NCI-H146 treated with DMSO at 0.1 percent for 48 hours (cell line): ENCODE measurements at regions not wholly inside any gene's neighbourhood (a gene's known extent, or its start where the extent isn't known, plus 50 kb on each side); places are given as distances from the start of the nearest gene placed in this dataset.
"Not testable (repeated sequence)": the region's sequence is repeated elsewhere in the genome, so short reads cannot be mapped to it uniquely, and the experiment has no call there.

ENCODE experiments used
- DNase-seq: peaks from one replicate; lab custom pipeline; 2025; ENCODE audit not compliant: unreplicated experiment; lab: John Stamatoyannopoulos, UW

DNA sequence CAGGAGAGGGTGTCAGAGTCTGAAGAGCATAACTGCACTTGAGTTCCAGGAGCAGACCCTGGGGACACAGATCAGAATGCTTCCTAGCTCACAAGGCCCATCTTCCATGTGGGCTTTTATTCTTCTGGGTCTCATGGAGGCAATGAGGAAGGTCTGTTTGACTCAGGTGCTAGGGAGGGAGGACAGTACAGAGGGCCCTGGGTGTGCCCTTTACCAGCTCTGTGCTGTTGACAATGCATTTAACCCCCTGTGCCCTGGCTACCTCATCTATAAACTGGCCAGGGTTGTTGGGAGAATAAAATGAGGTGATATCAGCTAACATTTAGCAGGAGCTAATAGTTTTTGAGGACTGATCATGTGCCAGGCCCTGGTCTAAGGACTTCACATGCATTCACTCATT, 318.0 kb downstream of the DMAC1 start:
- DNase-seq = no peak

DNA sequence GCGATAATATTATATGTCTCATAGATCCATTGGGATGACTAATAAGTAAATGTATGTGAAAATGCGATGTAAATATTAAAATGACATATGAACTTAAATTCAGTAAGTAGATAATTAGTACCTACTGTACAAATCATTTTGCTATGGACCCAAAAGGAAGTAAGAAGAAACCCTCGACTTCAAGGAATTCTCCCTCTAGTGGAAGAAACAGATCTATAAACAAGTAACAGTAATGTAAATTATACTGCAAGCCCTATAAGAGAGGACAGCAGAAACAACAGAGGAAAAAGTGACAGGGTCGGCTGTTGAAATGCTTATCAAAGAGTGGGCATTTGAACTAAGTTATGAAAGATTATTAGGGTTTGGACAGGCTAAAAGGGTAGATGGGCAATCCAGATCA, 320.3 kb downstream of the DMAC1 start:
- DNase-seq = no peak

DNA sequence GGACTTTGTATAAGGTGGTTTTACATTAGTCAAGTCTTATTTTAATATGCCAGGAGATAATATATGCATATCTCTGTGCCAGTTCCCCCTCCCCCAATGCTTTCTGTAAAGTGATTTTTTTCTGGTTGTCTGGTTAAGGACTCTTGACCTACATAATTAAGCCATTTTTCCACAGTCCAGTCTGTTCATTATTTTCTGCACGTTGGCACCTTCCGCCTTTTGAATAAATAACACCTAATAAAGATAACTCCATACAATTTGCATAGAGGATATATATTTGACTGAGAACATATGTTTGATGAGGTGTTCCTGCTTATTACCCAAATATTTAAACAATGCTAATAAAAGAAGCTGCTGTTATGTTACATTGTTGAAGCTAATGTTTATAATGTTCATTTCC, 320.9 kb downstream of the DMAC1 start:
- no peak for DNase-seq

DNA sequence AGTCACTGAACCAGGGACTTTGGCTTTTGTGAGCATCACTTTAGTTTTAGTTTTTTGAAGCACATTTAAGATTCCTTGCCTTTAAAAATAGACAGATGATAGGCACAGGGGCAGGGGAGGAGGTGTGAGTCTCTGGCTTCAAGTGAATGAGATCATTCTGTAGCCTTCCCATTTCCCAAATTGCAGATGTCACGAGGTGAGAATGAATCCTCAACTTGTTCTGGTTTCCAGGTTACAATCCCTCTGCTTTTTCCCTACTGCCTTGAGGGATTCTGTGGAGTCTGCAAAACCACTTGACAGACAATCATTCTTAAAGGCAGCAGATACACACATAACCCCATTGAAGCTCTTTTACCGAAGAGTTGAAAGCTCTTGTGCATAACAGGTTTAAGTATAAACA, 332.4 kb downstream of the DMAC1 start:
- DNase-seq = no peak

DNA sequence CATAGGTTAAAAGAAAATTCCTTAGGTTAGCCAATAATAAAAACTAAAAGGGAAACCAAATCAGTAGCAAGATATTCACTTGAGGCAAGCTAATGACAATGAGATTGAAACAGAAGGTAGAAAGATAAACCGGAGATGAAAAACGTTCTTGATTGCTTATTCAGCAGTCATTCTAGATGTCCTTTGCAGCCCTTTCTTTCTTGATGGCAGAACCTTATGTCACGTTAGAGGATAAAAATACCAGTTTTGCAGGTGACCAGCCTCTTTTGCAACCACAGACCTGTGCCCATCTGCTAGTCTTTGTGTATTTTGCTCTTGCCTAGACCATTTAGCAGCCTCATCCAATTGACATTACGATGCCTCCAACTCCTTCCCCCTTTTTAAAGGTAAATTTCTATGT, 337.8 kb downstream of the DMAC1 start:
- no peak for DNase-seq

DNA sequence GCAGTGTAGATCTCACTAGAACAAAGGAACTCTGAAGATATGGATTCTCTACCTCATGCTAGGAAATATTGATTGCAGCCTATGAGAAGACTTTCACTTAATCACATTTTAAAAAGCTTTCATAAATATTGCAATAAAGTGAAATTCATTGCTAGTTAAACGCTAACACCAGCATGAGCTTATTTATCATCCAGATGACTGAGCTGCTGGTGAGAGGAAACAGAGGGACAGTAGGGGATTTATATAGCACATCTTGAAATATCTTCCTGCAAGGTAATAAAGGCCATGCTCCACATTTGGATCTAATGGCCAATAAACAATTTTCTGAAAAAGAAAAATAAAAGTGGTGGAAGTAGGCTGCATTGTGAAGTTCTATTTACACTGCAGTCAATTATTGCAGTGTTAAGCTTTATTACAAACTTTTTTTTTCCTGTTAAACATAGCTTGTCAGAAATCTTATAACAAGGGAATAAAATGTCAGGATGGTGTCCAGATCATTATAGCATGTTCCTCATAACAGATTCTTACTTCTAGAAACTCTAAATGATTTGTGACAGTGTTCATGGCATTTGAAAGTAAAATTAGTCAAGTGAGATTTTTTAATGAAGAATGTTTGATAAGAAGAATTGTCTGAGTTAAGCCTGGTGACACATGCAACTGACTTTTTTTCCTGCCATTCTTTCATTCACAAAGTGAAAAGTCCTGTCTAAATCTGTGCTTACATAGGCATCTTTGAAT, 342.6 kb downstream of the DMAC1 start:
- DNase-seq = no peak

DNA sequence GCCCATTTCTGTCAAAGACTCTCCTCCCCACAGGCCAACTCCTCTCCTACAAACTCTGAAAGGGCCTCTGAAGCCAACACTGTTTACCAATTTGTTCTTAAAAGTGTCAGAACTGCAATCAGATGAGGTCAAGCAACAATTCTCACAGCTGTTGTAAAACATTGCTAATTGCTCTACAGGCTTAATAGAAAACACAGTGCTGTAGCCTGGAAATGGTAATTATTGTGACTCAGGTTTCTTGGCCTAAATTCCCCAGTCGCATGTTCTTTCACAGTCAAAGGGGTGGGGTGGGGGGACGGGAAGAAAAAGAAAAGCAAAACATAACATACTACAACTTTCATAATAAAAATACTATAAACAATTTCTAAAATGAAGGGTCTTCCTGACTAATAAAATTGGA, 343.2 kb downstream of the DMAC1 start:
- DNase-seq = no peak

DNA sequence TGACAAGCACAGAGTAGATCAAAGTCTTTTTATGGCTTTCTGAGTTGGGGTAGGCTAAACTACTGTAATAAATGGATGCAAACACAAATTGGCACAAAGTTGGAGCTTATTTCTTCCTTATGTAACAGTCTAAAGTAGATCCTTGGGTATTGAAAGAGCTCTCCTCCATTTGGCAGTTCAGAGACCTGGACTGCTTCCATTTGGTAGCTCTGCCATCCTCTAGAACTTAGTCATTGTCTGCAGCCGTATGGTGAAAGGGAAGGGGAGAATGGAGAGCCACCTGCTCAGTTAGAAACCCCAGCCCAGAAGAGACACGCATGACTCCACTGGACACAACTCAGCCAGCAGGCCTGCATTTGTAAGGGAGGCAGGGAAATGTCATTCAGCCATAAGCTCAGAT, 345.0 kb downstream of the DMAC1 start:
- DNase-seq = no peak

DNA sequence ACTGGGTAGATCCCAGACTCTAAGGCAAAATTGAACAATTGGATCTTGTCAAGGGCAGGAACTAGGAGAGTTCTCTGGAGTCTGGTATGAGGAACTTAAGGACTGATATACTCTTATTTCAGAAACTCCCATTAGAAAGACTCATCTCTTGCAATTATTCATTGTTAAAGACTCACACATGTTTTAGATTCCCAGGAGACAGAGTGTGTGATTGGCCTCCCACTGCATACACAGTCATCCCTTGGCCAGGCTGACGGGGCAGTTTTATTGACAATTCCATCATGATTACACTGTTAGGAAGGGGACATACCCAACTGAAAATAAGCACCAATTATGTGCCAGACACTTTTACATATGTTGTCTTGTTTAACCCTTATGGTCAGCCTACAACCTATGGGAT, 347.2 kb downstream of the DMAC1 start:
- DNase-seq = no peak

DNA sequence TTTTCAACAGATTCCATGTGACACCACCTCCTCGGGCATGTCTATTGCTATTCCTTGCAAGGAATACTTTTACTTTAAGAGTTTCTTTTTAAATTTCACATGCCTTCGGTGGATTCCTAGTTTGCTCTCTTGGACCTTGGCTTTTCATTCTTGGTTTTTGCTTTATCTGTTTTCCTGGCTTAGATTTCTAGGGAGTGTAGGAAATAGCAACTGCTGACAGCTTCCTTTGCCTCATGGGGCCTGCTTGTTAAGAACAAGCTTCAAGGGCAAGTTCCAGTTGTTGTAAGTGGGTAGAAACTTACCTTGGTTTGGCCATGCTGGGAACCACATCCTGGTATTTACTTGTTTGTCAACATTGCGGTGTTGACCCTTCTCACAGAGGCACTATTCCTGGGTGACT, 348.5 kb downstream of the DMAC1 start:
- DNase-seq = no peak

DNA sequence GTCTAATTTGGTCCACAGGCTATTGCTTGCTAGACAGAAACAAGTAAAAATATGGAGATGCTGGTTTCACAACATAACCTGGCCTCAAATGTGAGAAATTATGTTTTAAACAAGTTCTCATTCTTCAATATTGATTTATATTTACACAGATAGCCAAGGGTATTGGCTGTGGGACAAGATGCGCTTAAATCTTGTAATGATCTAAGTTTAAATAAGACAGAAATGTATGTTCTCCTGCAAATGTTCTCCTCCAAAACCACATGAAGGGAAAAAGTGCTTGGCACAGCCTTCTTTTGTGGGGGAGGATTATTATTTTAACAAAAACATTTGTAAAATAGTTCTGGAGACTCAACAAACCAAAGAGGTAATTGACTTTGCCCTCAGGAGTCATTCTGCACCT, 356.0 kb downstream of the DMAC1 start:
- DNase-seq = no peak

DNA sequence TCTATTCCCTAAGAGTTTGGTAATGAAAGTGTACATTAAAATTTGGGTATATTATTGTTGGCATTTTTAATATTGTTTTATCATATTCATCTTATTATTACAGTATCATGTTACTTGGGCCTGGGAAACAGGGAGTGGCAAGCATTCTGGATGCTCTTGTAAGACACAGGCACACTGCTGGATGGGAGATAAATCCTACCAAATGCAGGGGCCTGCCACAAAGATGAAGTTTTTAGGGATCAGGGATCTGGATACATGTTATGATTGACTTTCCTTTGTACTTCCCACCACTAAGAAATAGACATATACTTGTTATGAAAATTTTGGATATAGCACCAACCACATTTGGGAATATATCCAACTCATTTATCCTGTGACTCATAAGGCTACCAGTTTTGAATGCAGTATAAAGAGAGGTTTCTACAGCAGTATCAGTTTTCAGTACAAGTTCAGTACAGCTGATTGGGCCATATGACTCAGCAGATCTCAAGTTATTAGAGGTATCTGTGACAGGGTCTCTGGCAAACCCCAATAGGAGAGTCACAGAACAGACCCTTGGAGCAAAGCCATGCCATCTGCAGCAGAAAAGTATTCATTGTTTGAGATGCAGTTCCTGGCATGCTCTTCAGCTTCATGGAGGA, 360.1 kb downstream of the DMAC1 start:
- no peak for DNase-seq

DNA sequence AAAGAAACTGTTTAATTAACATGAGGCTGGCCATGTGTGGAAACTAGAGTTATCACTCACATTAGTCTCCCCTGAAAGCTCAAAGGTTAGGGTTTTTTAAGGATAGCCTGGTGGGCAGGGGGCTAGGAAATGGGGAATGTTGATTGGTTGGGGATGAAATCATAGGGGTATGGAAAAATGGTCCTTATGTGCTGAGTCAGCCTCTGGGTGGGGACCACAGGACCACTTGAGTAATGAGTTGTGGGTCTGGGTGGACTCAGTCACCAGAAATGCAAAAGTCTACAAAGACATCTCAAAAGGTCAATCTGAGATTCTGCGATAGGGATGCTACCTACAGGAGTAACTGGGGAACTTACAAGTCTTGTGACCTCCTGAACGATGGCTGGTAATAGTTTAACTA, 362.8 kb downstream of the DMAC1 start:
- DNase-seq = no peak

DNA sequence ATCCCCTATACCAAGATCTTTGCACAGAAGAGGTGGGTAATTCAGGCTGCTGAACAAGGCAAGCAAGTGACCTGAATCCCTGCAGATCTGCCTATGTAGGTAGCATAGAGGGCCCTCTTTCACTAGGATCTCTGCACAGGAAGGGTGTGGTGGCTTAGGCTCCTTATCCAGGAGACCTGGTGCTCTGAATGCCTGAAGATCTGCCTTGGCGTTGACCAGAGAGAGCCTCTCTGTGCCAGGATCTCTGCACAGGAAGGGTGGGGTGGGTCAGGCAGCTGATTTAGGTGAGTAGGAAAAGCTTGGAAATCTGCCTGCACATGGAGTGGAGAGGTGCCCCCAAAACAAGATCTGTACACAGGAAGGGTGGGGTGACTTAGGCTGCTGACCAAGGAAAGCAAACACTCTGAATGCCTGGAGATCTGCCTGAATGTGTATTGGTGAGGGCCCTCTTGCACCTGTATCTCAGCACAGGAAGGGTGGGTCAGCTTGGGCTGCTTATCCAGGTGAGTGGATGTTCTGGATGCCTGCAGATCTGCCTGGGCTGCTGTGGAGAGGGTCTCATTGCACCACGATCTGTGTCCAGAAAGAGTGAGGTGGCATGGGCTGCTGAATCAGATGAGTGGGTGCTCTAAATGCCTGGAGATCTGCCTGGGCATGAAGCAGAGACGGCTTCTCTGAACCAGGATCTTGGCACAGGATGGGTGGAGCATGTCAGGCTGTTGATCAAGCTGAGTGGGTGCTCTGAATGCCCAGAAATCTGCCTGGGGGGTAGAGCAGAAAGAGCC, 365.9 kb downstream of the DMAC1 start:
- DNase-seq = no peak

DNA sequence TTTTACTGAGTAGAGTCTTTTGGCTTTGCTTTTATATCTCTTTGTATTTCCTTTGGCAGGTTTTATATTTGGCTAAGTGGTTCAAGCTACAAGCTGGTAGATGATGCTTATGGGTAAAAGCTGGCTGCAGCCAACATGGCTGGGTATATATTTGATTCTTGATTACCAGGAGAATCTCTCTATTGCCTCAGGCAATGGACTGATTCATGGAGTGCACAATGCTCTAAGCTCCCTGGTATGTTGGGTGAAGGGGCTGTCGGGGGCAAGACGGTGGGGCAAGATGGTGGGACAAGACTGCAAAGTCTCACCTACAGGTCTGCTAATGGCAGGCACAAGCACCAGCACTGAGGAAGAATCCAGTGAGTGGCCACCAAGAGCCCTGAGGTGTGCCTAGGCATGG, 366.6 kb downstream of the DMAC1 start:
- DNase-seq = no peak

DNA sequence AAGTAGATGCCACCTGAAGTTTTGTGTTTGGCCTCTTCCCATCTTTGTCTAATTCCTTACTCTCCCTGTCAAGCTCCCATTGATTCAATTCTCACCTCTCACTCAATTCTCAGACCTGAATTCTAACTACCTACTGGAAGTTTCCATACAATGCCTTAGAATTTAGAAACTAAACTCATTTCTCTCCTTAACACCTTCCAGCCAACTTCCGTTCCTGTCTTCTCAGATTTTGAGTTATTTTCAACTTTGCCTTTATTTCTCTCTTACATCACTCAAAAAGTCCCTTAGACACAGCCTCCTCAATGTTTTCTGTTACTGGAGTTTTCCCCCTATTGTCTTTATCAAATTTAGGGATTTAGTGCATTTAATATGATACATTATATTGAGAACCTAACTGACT, 382.2 kb downstream of the DMAC1 start:
- DNase-seq = not testable (repeated sequence)

DNA sequence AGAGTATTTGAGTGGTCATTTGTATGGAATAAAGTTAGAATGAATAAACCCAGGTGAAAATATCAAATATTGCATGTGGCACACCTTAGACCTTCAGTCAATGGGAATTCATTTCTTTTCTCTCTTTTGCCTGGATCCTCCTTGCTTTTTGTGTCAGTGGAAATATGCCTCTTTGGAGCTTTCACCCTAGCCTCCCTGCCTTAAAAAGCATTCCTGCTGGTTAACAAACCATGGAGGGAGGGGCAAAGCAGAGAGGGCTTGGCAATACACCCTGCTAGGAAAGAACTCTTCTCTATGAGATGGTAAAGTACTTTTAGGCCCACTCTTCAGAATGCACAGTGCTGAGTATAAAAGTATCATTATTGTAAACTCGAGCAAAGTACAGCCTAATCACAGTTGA, 383.7 kb downstream of the DMAC1 start:
- DNase-seq = no peak

DNA sequence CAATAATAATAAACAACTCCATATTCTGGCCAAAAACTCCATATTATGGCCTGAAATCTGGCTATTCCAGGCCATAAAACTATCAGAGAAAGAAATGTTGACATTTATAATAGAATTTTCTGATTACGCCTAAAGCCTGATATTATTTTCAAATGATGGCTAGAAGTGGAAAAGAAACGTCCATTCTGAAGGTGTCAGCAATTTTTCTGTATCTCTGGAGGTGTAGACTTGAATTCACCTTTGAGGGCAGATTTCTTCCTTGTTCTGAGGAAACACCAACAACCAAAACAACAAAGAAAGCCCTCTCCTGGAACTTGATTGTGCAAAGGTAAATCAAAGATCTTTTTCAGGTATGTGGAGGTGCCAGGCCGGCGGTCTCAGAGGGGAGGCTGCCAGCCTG, 390.7 kb downstream of the DMAC1 start:
- no peak for DNase-seq

DNA sequence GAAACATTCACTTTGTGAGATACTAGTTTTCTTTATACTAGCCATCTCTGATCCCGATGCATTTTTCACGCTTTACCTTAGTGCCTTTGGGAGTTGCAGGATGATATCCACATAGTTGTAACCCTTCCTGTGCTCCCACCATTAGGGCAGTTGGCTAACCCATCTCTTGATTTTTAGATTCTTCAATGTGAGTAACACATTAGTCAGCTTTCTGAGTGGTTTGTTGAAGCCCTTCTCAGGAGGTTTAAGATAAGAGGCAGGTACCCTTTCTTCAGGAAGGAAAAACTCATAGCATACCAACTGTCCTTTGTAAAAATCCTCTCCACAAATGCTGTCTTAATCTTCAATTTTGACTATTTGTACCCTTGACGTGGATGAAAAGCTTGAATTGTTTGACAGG, 392.3 kb downstream of the DMAC1 start:
- no peak for DNase-seq

DNA sequence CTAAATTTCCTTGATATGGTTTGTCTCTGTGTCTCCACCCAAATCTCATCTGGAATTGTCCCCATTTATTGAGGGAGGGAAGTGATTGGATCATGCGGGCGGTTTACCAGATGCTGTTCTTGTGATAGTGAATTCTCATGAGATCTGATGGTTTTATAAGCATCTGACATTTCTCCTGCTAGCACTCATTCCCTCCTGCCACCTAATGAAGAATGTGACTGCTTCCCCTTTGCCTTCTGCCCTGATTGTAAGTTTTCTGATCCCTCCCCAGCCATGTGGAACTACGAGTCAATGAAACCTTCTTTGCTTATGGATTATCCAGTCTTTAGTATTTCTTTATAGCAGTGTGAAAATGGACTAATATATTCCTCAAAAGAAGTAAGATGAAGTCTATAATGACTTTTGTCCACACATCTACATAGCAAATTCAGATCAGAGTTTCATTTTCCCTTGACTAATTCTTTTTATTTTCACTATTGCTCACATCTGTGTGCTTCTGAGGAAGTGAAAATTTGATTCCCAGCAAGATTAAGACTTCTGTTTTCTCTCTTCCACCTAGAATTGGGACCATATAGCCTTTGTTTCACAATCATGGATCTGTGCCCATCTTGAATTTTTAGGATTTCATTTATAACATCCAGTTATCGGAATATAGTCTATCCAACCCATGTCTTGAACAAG, 393.5 kb downstream of the DMAC1 start:
- no peak for DNase-seq

DNA sequence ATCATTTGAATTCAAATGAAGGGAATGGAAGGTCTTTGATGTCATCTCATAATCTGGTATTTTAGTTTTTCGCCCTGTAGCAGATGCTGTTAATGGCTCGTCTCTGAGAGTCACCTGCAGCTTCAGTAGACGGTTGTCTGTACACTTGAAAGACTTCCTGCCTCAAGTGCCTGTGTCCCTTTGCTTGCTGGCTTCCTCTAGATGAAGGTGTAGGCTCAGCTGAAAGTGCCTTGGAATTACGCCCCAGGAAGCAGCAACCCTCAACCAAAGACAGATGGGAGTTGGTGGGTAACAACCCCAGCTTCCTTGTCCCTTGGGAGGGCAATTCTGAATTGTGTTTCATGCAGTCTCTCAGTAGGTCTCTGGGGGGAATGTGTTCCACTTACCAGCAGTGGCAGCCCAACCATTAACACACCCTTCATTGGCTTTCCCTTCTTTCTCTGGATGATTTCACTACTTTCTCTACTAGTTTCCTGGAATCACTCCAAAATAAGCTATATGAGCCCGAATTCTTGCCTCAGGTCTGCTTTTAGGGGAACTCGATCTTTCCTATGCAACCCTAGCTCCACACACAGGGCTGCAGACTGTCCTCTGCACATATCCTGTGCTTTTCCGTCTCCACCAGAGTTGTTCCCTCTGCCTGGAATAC, 395.6 kb downstream of the DMAC1 start:
- no peak for DNase-seq
